ENCODE measurements at regions not wholly inside any gene's neighbourhood (a gene's known extent, or its start where the extent isn't known, plus 50 kb on each side); places are given as distances from the start of the nearest gene placed in this dataset.
"Not testable (repeated sequence)": the region's sequence is repeated elsewhere in the genome, so short reads cannot be mapped to it uniquely, and the experiment has no call there.

- no peak for DNase-seq
These were observed 456.5 kb upstream of the NDST3 start for GRCh38 chr4:117577686-117578311.

GRCh38 chr4:117588771-117589170 is 445.5 kb upstream of the NDST3 start:
- no peak for DNase-seq

- no peak for DNase-seq
These were observed 437.3 kb upstream of the NDST3 start for GRCh38 chr4:117596917-117597480.

GRCh38 chr4:117599393-117599792 is 434.9 kb upstream of the NDST3 start:
- not testable (repeated sequence) for DNase-seq

GRCh38 chr4:117600936-117601335 is 433.4 kb upstream of the NDST3 start:
- not testable (repeated sequence) for DNase-seq

GRCh38 chr4:117610706-117611308 is 423.5 kb upstream of the NDST3 start:
- no peak for DNase-seq

- no peak for DNase-seq
These were observed 412.6 kb upstream of the NDST3 start for GRCh38 chr4:117621673-117622072.

GRCh38 chr4:117623326-117623725 is 411.0 kb upstream of the NDST3 start:
- no peak for DNase-seq

GRCh38 chr4:117626664-117627063 is 407.6 kb upstream of the NDST3 start:
- DNase-seq = no peak

- DNase-seq = no peak
These were observed 399.6 kb upstream of the NDST3 start for GRCh38 chr4:117634716-117635115.

- DNase-seq = no peak
These were observed 396.9 kb upstream of the NDST3 start for GRCh38 chr4:117637347-117637746.

GRCh38 chr4:117640836-117641235 is 393.4 kb upstream of the NDST3 start:
- no peak for DNase-seq

- no peak for DNase-seq
These were observed 392.8 kb upstream of the NDST3 start for GRCh38 chr4:117641519-117641918.

GRCh38 chr4:117654079-117654478 is 380.2 kb upstream of the NDST3 start:
- DNase-seq = no peak

- no peak for DNase-seq
These were observed 373.6 kb upstream of the NDST3 start for GRCh38 chr4:117660668-117661067.

GRCh38 chr4:117661091-117662072 is 372.9 kb upstream of the NDST3 start:
- DNase-seq = no peak

- no peak for DNase-seq
These were observed 369.4 kb upstream of the NDST3 start for GRCh38 chr4:117664706-117665444.

- DNase-seq = no peak
These were observed 358.1 kb upstream of the NDST3 start for GRCh38 chr4:117676153-117676552.

- no peak for DNase-seq
These were observed 355.4 kb upstream of the NDST3 start for GRCh38 chr4:117678861-117679260.

GRCh38 chr4:117691572-117692351 is 342.5 kb upstream of the NDST3 start:
- DNase-seq = no peak

- no peak for DNase-seq
These were observed 341.7 kb upstream of the NDST3 start for GRCh38 chr4:117692538-117692937.

- DNase-seq = no peak
These were observed 334.7 kb upstream of the NDST3 start for GRCh38 chr4:117699595-117699994.
